CD4-positive, alpha-beta memory T cell (primary cell): ENCODE measurements at regions not wholly inside any gene's neighbourhood (a gene's known extent, or its start where the extent isn't known, plus 50 kb on each side); places are given as distances from the start of the nearest gene placed in this dataset.

ENCODE experiments used
- CTCF ChIA-PET: fragments of 350-600 bp; sonication (Branson Sonifier 250); formaldehyde crosslinking; loops from one replicate; lab custom pipeline; 2021; ENCODE audit warnings: inconsistent platforms; ENCODE audit not compliant: partially characterized antibody; lab: Charles Lee
- POLR2A ChIA-PET: fragments of 350-600 bp; sonication (Branson Sonifier 250); formaldehyde crosslinking; loops from one replicate; lab custom pipeline; 2021; ENCODE audit not compliant: partially characterized antibody; lab: Charles Lee
- DNase-seq, 5 donors: peaks; one replicate each; pipeline versions ENCODE4 v3.0.0 to v3.0.0-alpha.2; 2020 to 2022; ENCODE audit warnings: mixed read lengths in 1 of 5
- H3K27ac ChIP-seq: one replicate; pipeline ENCODE4 v1.7.0; 2013; ENCODE audit warnings: low read depth, low read length
- H3K27me3 ChIP-seq: 2 replicates; pipeline ENCODE4 v1.7.0; 2013; ENCODE audit warnings: mild to moderate bottlenecking, low read length, moderate library complexity; ENCODE audit not compliant: insufficient read depth
- H3K36me3 ChIP-seq: 2 replicates; pipeline ENCODE4 v1.7.0; 2013; ENCODE audit warnings: mild to moderate bottlenecking, low read length, moderate library complexity; ENCODE audit not compliant: insufficient read depth
- H3K4me1 ChIP-seq: 2 replicates; pipeline ENCODE4 v1.7.0; 2013; ENCODE audit warnings: mild to moderate bottlenecking, low read length, moderate library complexity; ENCODE audit not compliant: insufficient read depth
- H3K4me3 ChIP-seq, 2 donors: one replicate each; pipeline ENCODE4 v1.7.0; 2013; ENCODE audit warnings: low read length in 2 of 2, mild to moderate bottlenecking in 1 of 2
- H3K9me3 ChIP-seq, 2 donors: one replicate each; pipeline ENCODE4 v1.7.0; 2013; ENCODE audit warnings: low read length in 2 of 2, control low read depth in 1 of 2; ENCODE audit not compliant: control insufficient read depth in 1 of 2
- H3K27ac Mint-ChIP-seq, 7 donors: one replicate each; pipeline ENCODE4 v1.8.0; 2020 to 2021; ENCODE audit warnings: mixed read lengths in 7 of 7, mild to moderate bottlenecking in 6 of 7, inconsistent platforms in 3 of 7, moderate library complexity in 3 of 7
- H3K27me3 Mint-ChIP-seq, 2 donors: one replicate each; pipeline ENCODE4 v1.8.0; 2020 to 2021; ENCODE audit warnings: mixed read lengths in 2 of 2
- H3K36me3 Mint-ChIP-seq, 2 donors: one replicate each; pipeline ENCODE4 v1.8.0; 2020 to 2021; ENCODE audit warnings: mixed read lengths in 2 of 2, inconsistent platforms in 1 of 2, mild to moderate bottlenecking in 1 of 2
- H3K4me1 Mint-ChIP-seq, 4 donors: one replicate each; pipeline ENCODE4 v1.8.0; 2020 to 2021; ENCODE audit warnings: mixed read lengths in 4 of 4, mild to moderate bottlenecking in 1 of 4
- H3K4me3 Mint-ChIP-seq, 8 donors: one replicate each; pipeline ENCODE4 v1.8.0; 2020 to 2021; ENCODE audit warnings: mixed read lengths in 8 of 8, mild to moderate bottlenecking in 7 of 8, moderate library complexity in 6 of 8, inconsistent platforms in 3 of 8
- H3K9me3 Mint-ChIP-seq, 8 donors: one replicate each; pipeline ENCODE4 v1.8.0; 2020 to 2021; ENCODE audit warnings: mixed read lengths in 8 of 8, mild to moderate bottlenecking in 5 of 8, inconsistent platforms in 3 of 8, moderate library complexity in 1 of 8
- intact Hi-C: fragments of 100-400 bp; cut with micrococcal nuclease; formaldehyde crosslinking; loops from one replicate; pipeline ENCODE4 v1.15.1; 2023

DNA sequence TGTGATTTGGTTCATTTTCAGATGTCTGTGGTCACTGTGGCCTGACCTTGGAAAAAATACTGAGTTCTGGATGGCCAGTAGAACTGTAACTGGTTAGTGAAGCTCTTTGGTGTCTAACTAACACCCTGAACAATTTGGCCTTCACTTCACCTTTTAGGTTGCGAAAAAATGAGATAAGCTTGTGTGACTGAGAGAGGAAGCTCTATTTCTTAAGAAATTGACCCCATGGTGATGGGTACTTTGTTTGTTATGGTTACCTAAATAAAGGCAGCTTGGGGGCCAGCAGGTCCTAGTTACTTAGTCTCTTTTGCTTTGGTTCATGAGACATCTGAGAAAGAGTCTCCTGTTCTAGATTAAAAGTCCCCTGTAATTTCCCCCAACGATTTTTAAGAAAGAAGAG lies 181.6 kb downstream of the ZNF326 start:
- POLR2A ChIA-PET, result no interaction called here
- intact Hi-C loops, result no loop called here
- Mint-ChIP-seq H3K4me1 (no peaks in the 10 kb centered on the region), H3K4me3 (no peak overlapping the region), H3K36me3 (no peaks in the 10 kb centered on the region), H3K9me3 (peaks cover 0 to 16% (median 2%) of the 10 kb centered on the region in 8 donors), H3K27me3 (peaks cover 1 to 4% of the 10 kb centered on the region in 2 donors), H3K27ac (no peak overlapping the region)
- DNase-seq, result no peak
- Histone ChIP-seq H3K4me3 (no peak overlapping the region), H3K27ac (no peak overlapping the region), H3K36me3 (no peaks in the 10 kb centered on the region), H3K9me3 (no peaks in the 10 kb centered on the region), H3K27me3 (no peaks in the 10 kb centered on the region), H3K4me1 (no peaks in the 10 kb centered on the region)
- CTCF ChIA-PET, result no interaction called here

DNA sequence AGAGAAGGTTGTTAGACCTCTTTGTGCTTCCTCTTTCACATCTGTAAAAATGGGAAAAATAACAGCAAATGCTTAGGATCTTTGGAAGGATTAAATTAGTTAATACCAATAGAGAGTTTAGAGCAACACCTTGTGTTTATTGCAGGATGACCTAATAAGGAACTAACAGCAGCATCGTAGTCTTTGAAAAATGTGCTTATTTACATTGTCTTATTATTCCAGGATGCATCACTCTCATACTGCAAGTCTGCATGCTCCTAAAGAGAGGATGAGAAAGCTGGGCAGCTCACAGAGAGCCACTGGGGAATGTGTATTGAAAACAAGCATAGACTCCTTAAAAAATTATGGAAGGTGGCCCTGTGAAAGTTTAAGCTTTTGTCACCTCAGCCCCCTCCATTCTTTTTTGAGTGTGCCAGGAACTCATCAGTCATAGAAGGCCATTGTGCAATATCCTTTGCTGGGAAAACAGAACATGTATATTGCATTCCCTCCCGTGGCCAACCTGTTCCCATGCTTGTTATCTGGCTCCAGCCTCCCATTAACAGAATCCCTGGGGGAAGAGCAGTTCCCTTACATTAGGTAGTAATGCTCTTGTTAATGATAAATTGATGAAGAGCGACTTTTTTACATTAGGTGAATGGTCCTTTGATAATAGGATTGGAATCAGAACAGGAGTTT lies 180.7 kb downstream of the ZNF326 start:
- H3K36me3 ChIP-seq, result no peaks in the 10 kb centered on the region
- H3K4me1 ChIP-seq, result no peaks in the 10 kb centered on the region
- no peak overlapping the region for H3K4me3 ChIP-seq
- H3K27ac Mint-ChIP-seq, result no peak overlapping the region
- ChIA-PET CTCF (no interaction called here), POLR2A (no interaction called here)
- DNase-seq, result no peak
- H3K9me3 ChIP-seq, result no peaks in the 10 kb centered on the region
- no peak overlapping the region for H3K27ac ChIP-seq
- H3K4me3 Mint-ChIP-seq, result no peak overlapping the region
- intact Hi-C loops, result no loop called here
- H3K4me1 Mint-ChIP-seq, result no peaks in the 10 kb centered on the region
- no peaks in the 10 kb centered on the region for H3K36me3 Mint-ChIP-seq
- peaks cover 0 to 16% (median 2%) of the 10 kb centered on the region in 8 donors for H3K9me3 Mint-ChIP-seq
- H3K27me3 ChIP-seq, result no peaks in the 10 kb centered on the region
- peaks cover 1 to 4% of the 10 kb centered on the region in 2 donors for H3K27me3 Mint-ChIP-seq

DNA sequence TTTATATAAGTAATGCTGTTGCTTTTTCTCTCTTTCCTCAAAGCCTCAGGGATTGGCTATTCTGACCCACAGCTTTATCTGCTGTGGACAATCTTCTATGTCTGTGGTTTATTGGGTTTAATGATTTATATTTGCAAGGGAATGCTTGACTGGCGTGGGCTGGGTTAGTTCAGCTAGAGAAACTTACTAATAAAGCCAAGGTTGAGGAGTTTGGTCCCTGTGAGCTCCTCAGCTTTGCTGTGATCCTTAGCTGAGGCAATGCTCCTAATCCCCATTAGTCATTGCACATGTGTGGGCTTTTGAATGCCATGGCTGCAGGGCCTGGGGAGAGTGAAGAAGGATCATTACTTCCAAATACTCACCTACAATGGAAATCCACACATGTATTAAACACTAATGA lies 179.3 kb downstream of the ZNF326 start:
- CTCF ChIA-PET, result no interaction called here
- no peak overlapping the region for H3K4me3 ChIP-seq
- H3K27ac ChIP-seq, result no peak overlapping the region
- Mint-ChIP-seq H3K27me3 (peaks cover 1 to 5% of the 10 kb centered on the region in 2 donors), H3K27ac (no peak overlapping the region), H3K36me3 (no peaks in the 10 kb centered on the region), H3K9me3 (peaks cover 0 to 11% (median 3%) of the 10 kb centered on the region in 8 donors), H3K4me3 (no peak overlapping the region), H3K4me1 (no peaks in the 10 kb centered on the region)
- H3K27me3 ChIP-seq, result no peaks in the 10 kb centered on the region
- intact Hi-C loops, result no loop called here
- no peaks in the 10 kb centered on the region for H3K9me3 ChIP-seq
- POLR2A ChIA-PET, result no interaction called here
- H3K36me3 ChIP-seq, result no peaks in the 10 kb centered on the region
- no peak for DNase-seq
- H3K4me1 ChIP-seq, result no peaks in the 10 kb centered on the region

DNA sequence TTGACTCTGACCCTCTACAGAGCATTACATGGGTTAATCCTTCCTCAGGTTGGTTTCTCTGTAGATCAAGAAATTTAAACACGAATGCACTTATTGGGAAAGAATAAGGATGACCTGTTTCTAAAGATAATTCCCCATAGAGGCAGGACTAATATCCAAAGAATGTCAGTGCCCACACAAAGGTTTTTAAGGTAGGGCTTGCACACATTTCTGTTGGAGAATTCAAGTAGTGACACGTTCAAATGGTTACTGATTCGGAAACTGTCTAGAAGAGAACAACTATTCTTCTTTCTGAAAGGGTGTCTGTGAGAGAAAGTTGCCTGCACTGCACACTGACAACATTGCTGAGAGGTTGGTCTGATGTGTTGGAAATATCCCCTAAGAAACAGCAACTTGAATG lies 167.3 kb downstream of the ZNF326 start:
- Histone ChIP-seq H3K4me1 (no peaks in the 10 kb centered on the region), H3K27ac (no peak overlapping the region), H3K36me3 (no peaks in the 10 kb centered on the region), H3K4me3 (no peak overlapping the region), H3K27me3 (no peaks in the 10 kb centered on the region), H3K9me3 (no peaks in the 10 kb centered on the region)
- intact Hi-C loops, result no loop called here
- Mint-ChIP-seq H3K27me3 (peaks cover 14 to 16% of the 10 kb centered on the region in 2 donors), H3K27ac (no peak overlapping the region), H3K4me1 (no peaks in the 10 kb centered on the region), H3K9me3 (peaks cover 0 to 5% (median 3%) of the 10 kb centered on the region in 8 donors), H3K4me3 (no peak overlapping the region), H3K36me3 (no peaks in the 10 kb centered on the region)
- ChIA-PET CTCF (no interaction called here), POLR2A (no interaction called here)
- DNase-seq, result no peak

- intact Hi-C loops, result no loop called here
- H3K27me3 ChIP-seq, result no peaks in the 10 kb centered on the region
- H3K4me1 Mint-ChIP-seq, result no peaks in the 10 kb centered on the region
- H3K27me3 Mint-ChIP-seq, result peaks cover 14 to 15% of the 10 kb centered on the region in 2 donors
- POLR2A ChIA-PET, result no interaction called here
- CTCF ChIA-PET, result no interaction called here
- no peak overlapping the region for H3K4me3 ChIP-seq
- H3K9me3 ChIP-seq, result no peaks in the 10 kb centered on the region
- no peak overlapping the region for H3K4me3 Mint-ChIP-seq
- no peak overlapping the region for H3K27ac Mint-ChIP-seq
- no peak overlapping the region for H3K27ac ChIP-seq
- H3K9me3 Mint-ChIP-seq, result peaks cover 0 to 5% (median 3%) of the 10 kb centered on the region in 8 donors
- H3K36me3 Mint-ChIP-seq, result no peaks in the 10 kb centered on the region
- H3K4me1 ChIP-seq, result no peaks in the 10 kb centered on the region
- no peaks in the 10 kb centered on the region for H3K36me3 ChIP-seq
- no peak for DNase-seq
These were observed 166.7 kb downstream of the ZNF326 start for GRCh38 chr1:90161625-90162024.

GRCh38 chr1:90155721-90156487 lies 161.0 kb downstream of the ZNF326 start:
- intact Hi-C loops, result no loop called here
- Mint-ChIP-seq H3K9me3 (peaks cover 0 to 14% (median 6%) of the 10 kb centered on the region in 8 donors), H3K36me3 (no peaks in the 10 kb centered on the region), H3K27me3 (peaks cover 12 to 16% of the 10 kb centered on the region in 2 donors), H3K4me1 (no peaks in the 10 kb centered on the region), H3K27ac (no peak overlapping the region), H3K4me3 (no peak overlapping the region)
- Histone ChIP-seq H3K9me3 (no peaks in the 10 kb centered on the region), H3K27me3 (no peaks in the 10 kb centered on the region), H3K27ac (no peak overlapping the region), H3K36me3 (no peaks in the 10 kb centered on the region), H3K4me3 (no peak overlapping the region), H3K4me1 (no peaks in the 10 kb centered on the region)
- POLR2A ChIA-PET, result no interaction called here
- no peak for DNase-seq
- CTCF ChIA-PET, result no interaction called here

DNA sequence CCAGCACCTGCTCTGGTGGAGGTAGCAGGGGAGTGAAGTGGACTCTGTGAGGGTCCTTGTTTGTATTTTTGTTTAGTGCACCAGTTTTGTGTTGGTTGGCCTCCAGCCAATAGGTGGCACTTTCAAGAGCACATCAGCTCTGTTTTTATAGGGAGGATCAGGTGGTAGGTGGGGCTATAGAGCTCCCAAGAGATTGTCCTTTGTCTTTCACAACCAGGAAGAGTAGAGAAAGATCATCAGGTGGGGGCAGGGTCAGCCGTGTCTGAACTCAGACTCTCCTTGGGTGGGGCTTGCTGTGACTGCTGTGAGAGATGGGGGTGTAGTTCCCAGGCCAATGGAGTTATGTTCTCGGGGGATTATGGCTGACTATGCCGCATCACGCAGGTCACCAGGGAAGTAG lies 159.8 kb downstream of the ZNF326 start:
- Mint-ChIP-seq H3K4me1 (no peaks in the 10 kb centered on the region), H3K36me3 (no peaks in the 10 kb centered on the region), H3K27ac (no peak overlapping the region), H3K27me3 (peaks cover 7 to 14% of the 10 kb centered on the region in 2 donors), H3K4me3 (no peak overlapping the region), H3K9me3 (peaks cover 0 to 14% (median 8%) of the 10 kb centered on the region in 8 donors)
- DNase-seq, result no peak
- ChIA-PET POLR2A (no interaction called here), CTCF (no interaction called here)
- H3K36me3 ChIP-seq, result no peaks in the 10 kb centered on the region
- no peaks in the 10 kb centered on the region for H3K9me3 ChIP-seq
- H3K4me3 ChIP-seq, result no peak overlapping the region
- no peak overlapping the region for H3K27ac ChIP-seq
- intact Hi-C loops, result no loop called here
- no peaks in the 10 kb centered on the region for H3K4me1 ChIP-seq
- H3K27me3 ChIP-seq, result no peaks in the 10 kb centered on the region
